Psoas muscle (tissue), 7 donors: ENCODE measurements at regions not wholly inside any gene's neighbourhood (a gene's known extent, or its start where the extent isn't known, plus 50 kb on each side); places are given as distances from the start of the nearest gene placed in this dataset.

Experiments
- ATAC-seq, 4 donors: fragments of 200-7000 bp; cut with Tn5 transposase; one replicate each; pipeline ENCODE4 v1.9.1; 2020; ENCODE audit warnings: moderate library complexity in 3 of 4, mild to moderate bottlenecking in 2 of 4
- DNase-seq, 2 donors: peaks; one replicate each; pipeline ENCODE4 v3.0.0-alpha.2; 2020
- H3K27ac ChIP-seq: fragments of 200-600 bp; one replicate; pipeline ENCODE4 v1.8.0; 2022
- H3K27me3 ChIP-seq, 3 donors: fragments of 200-600 bp in 1 of 3; one replicate each; pipeline versions ENCODE4 v1.6.1 to v1.8.0; 2013 to 2022; ENCODE audit warnings: low read length in 2 of 3, mild to moderate bottlenecking in 2 of 3, moderate library complexity in 1 of 3; ENCODE audit not compliant: insufficient read depth in 3 of 3
- H3K36me3 ChIP-seq, 2 donors: fragments of 200-600 bp in 1 of 2; one replicate each; pipeline versions ENCODE4 v1.6.1 to v1.8.0; 2013 to 2022; ENCODE audit warnings: low read depth in 1 of 2, mild to moderate bottlenecking in 1 of 2, moderate library complexity in 1 of 2; ENCODE audit not compliant: insufficient read depth in 1 of 2
- H3K4me1 ChIP-seq: fragments of 200-600 bp; one replicate; pipeline ENCODE4 v1.8.0; 2022
- H3K4me3 ChIP-seq: fragments of 200-600 bp; one replicate; pipeline ENCODE4 v1.8.0; 2022; ENCODE audit warnings: mild to moderate bottlenecking
- H3K9me3 ChIP-seq: fragments of 200-600 bp; one replicate; pipeline ENCODE4 v1.8.0; 2022
- CTCF ChIP-seq: fragments of 200-600 bp; IDR thresholded peaks from one replicate; pipeline ENCODE4 v1.8.0; 2022; ENCODE audit warnings: antibody characterized with exemption
- WGBS, 3 donors: extraction: QIAGEN DNeasy Blood & Tissue Kit; methylation state at CpG; one replicate each; pipeline versions ENCODE4 v1.1.6 to v1.1.7; 2013; 5-methylcytosine and 5-hydroxymethylcytosine counted together
- intact Hi-C, 2 donors: fragments of 100-400 bp; cut with DNase I; formaldehyde crosslinking; loops; one replicate each; pipeline versions ENCODE4 v1.11.0 to v1.14.2; 2022
- donor health status: healthy with polysubstance abuse.
- donor health status: DM: no; HTN: no; CAD: no; lungs with moderate emphysema.
- donor health status: Bipolar disorder and iron deficiency.
- donor health status: healthy.
- donor health status: DM: yes; HTN: yes; CAD: no.
- donor health status: DM: no; HTN: no; CAD: no.
- donor health status: DM: yes; HTN: yes; CAD: no.

GRCh38 chr7:52719677-52720076 is 315.8 kb upstream of the POM121L12 start:
- Histone ChIP-seq H3K36me3 (no peaks in the 10 kb centered on the region), H3K27me3 (no peaks in the 10 kb centered on the region), H3K4me3 (no peak overlapping the region), H3K27ac (no peak overlapping the region), H3K4me1 (no peaks in the 10 kb centered on the region), H3K9me3 (no peaks in the 10 kb centered on the region)
- DNase-seq (no peak), ATAC-seq (no peak)
- 33 to 50% (median 36%) methylated on average over 3 of the region's 3 CpGs for WGBS, 3 donors
- TF ChIP-seq CTCF = no peak
- intact Hi-C loops = no loop called here

GRCh38 chr7:52715701-52716100 is 319.7 kb upstream of the POM121L12 start:
- Histone ChIP-seq H3K36me3 (no peaks in the 10 kb centered on the region), H3K27me3 (no peaks in the 10 kb centered on the region), H3K4me3 (no peak overlapping the region), H3K9me3 (no peaks in the 10 kb centered on the region), H3K4me1 (no peaks in the 10 kb centered on the region), H3K27ac (no peak overlapping the region)
- DNase-seq (no peak), ATAC-seq (no peak)
- intact Hi-C loops = no loop called here
- WGBS, 3 donors = 80 to 83% (median 80%) methylated on average over 7 of the region's 7 CpGs
- no peak for TF ChIP-seq CTCF

GRCh38 chr7:52712938-52713337 is 322.5 kb upstream of the POM121L12 start:
- DNase-seq = no peak
- no peak for ATAC-seq
- no peaks in the 10 kb centered on the region for H3K27me3 ChIP-seq
- no peaks in the 10 kb centered on the region for H3K36me3 ChIP-seq
- no peaks in the 10 kb centered on the region for H3K9me3 ChIP-seq
- WGBS, 3 donors = 39 to 94% (median 61%) methylated on average over 2 of the region's 2 CpGs
- H3K4me3 ChIP-seq = no peak overlapping the region
- no peak for TF ChIP-seq CTCF
- intact Hi-C loops = no loop called here
- H3K4me1 ChIP-seq = no peaks in the 10 kb centered on the region
- H3K27ac ChIP-seq = no peak overlapping the region

GRCh38 chr7:52711951-52712350 is 323.5 kb upstream of the POM121L12 start:
- H3K27me3 ChIP-seq = no peaks in the 10 kb centered on the region
- TF ChIP-seq CTCF = no peak
- DNase-seq = no peak
- H3K4me3 ChIP-seq = no peak overlapping the region
- H3K4me1 ChIP-seq = no peaks in the 10 kb centered on the region
- 42 to 63% (median 49%) methylated on average over 1 of the region's 1 CpG for WGBS, 3 donors
- intact Hi-C loops = no loop called here
- ATAC-seq = no peak
- H3K36me3 ChIP-seq = no peaks in the 10 kb centered on the region
- H3K9me3 ChIP-seq = no peaks in the 10 kb centered on the region
- no peak overlapping the region for H3K27ac ChIP-seq

- Histone ChIP-seq H3K27ac (no peak overlapping the region), H3K27me3 (no peaks in the 10 kb centered on the region)
- DNase-seq = no peak
These were observed 326.6 kb upstream of the POM121L12 start for GRCh38 chr7:52708846-52709245.

More at GRCh38 chr7:52708846-52709245, 326.6 kb upstream of the POM121L12 start:
- 61 to 72% (median 70%) methylated on average over 3 of the region's 3 CpGs for WGBS, 3 donors
- Histone ChIP-seq H3K4me1 (no peaks in the 10 kb centered on the region), H3K36me3 (no peaks in the 10 kb centered on the region), H3K9me3 (no peaks in the 10 kb centered on the region), H3K4me3 (no peak overlapping the region)
- intact Hi-C loops = no loop called here
- ATAC-seq = no peak
- TF ChIP-seq CTCF = no peak
